ENCODE measurements at regions not wholly inside any gene's neighbourhood (a gene's known extent, or its start where the extent isn't known, plus 50 kb on each side); places are given as distances from the start of the nearest gene placed in this dataset.

DNA sequence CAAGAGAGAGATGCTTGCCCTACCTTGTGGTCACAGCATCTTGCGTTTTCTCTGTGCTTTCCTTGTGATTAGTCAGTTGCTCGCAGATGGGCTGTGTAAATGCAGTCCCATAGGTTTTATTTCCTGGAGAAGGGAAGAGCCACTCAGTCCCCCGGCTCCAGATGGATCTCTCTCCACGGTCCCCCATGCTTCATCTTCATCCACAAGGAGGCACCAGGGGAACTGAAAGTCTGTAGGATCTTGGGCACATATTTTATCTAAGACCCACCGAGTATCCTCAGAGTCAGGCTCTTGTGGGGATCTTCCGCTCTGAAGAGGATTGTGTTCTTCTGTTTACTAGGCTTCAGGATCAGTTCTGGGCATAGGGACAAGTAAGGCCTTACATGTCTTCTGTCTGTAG, 66.8 kb upstream of the E2F8 start:
- TF ChIP-seq, protein P1, sequence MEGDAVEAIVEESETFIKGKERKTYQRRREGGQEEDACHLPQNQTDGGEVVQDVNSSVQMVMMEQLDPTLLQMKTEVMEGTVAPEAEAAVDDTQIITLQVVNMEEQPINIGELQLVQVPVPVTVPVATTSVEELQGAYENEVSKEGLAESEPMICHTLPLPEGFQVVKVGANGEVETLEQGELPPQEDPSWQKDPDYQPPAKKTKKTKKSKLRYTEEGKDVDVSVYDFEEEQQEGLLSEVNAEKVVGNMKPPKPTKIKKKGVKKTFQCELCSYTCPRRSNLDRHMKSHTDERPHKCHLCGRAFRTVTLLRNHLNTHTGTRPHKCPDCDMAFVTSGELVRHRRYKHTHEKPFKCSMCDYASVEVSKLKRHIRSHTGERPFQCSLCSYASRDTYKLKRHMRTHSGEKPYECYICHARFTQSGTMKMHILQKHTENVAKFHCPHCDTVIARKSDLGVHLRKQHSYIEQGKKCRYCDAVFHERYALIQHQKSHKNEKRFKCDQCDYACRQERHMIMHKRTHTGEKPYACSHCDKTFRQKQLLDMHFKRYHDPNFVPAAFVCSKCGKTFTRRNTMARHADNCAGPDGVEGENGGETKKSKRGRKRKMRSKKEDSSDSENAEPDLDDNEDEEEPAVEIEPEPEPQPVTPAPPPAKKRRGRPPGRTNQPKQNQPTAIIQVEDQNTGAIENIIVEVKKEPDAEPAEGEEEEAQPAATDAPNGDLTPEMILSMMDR (IDR thresholded peaks at IDR 0.05; ENCODE audit: insufficient read depth, low read length), result no peak
- TF ChIP-seq POLR2AphosphoS5 (IDR thresholded peaks at IDR 0.05; ENCODE audit: low read depth), result no peak
- TF ChIP-seq, protein P2, sequence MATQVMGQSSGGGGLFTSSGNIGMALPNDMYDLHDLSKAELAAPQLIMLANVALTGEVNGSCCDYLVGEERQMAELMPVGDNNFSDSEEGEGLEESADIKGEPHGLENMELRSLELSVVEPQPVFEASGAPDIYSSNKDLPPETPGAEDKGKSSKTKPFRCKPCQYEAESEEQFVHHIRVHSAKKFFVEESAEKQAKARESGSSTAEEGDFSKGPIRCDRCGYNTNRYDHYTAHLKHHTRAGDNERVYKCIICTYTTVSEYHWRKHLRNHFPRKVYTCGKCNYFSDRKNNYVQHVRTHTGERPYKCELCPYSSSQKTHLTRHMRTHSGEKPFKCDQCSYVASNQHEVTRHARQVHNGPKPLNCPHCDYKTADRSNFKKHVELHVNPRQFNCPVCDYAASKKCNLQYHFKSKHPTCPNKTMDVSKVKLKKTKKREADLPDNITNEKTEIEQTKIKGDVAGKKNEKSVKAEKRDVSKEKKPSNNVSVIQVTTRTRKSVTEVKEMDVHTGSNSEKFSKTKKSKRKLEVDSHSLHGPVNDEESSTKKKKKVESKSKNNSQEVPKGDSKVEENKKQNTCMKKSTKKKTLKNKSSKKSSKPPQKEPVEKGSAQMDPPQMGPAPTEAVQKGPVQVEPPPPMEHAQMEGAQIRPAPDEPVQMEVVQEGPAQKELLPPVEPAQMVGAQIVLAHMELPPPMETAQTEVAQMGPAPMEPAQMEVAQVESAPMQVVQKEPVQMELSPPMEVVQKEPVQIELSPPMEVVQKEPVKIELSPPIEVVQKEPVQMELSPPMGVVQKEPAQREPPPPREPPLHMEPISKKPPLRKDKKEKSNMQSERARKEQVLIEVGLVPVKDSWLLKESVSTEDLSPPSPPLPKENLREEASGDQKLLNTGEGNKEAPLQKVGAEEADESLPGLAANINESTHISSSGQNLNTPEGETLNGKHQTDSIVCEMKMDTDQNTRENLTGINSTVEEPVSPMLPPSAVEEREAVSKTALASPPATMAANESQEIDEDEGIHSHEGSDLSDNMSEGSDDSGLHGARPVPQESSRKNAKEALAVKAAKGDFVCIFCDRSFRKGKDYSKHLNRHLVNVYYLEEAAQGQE (IDR thresholded peaks at IDR 0.05; ENCODE audit: insufficient replicate concordance, low read depth), result no peak

All from HL-60 (cell line).